GM12878 (cell line): ENCODE measurements at regions not wholly inside any gene's neighbourhood (a gene's known extent, or its start where the extent isn't known, plus 50 kb on each side); places are given as distances from the start of the nearest gene placed in this dataset.
A peak's percentile ranks its signal among the peaks of the same experiment; 100 is the strongest.

Source experiments
- ATAC-seq: fragments of 200-7000 bp; cut with Tn5 transposase; 3 replicates; pipeline ENCODE4 v1.9.1; 2020; ENCODE audit warnings: mild to moderate bottlenecking, moderate library complexity
- BruUV-seq: library from RNA; stranded (reverse); fragments of 400-500 nt; replicated peaks from 2 replicates; lab custom pipeline; 2021; lab: Mats Ljungman, UMichigan
- CTCF ChIA-PET: fragments of 300-600 bp; sonication (Branson Sonifier 250); formaldehyde crosslinking; extraction: SDS; loops from one replicate; lab custom pipeline; 2021; ENCODE audit warnings: inconsistent platforms; lab: Yijun Ruan, JAX
- POLR2A ChIA-PET: fragments of 350-600 bp; formaldehyde crosslinking; extraction: SDS; loops from one replicate; lab custom pipeline; 2021; ENCODE audit warnings: inconsistent platforms; lab: Charles Lee
- RAD21 ChIA-PET: fragments of 300-600 bp; sonication (Branson Sonifier 250); formaldehyde crosslinking; loops from one replicate; lab custom pipeline; 2023; ENCODE audit warnings: antibody characterized with exemption; ENCODE audit not compliant: unreplicated experiment; lab: Charles Lee
- SMC1A ChIA-PET: fragments of 300-600 bp; sonication (Branson Sonifier 250); formaldehyde crosslinking; loops from one replicate; lab custom pipeline; 2023; ENCODE audit not compliant: unreplicated experiment, uncharacterized antibody; lab: Charles Lee
- DNase-seq: peaks from one replicate; pipeline ENCODE4 v3.0.0-alpha.2; 2011; ENCODE audit warnings: low read depth, low spot score
- FAIRE-seq: peaks from 3 replicates; lab custom pipeline; 2011; peaks lifted over from hg19 to GRCh38; lab: Jason Lieb, UNC
- H2AFZ ChIP-seq: 2 replicates; pipeline ENCODE4 v1.6.0; 2011; ENCODE audit warnings: low read depth, low read length, control low read depth; ENCODE audit not compliant: control insufficient read depth
- H3K27ac ChIP-seq: 2 replicates; pipeline ENCODE4 v1.5.1; 2011; ENCODE audit warnings: control low read depth; ENCODE audit not compliant: control insufficient read depth, insufficient read depth
- H3K27me3 ChIP-seq, 2 experiments: replicated peaks in 1 of 2; 2 replicates each; pipeline versions ENCODE4 v1.6.0 to v1.6.1; 2011; ENCODE audit warnings: low read length in 1 of 2; ENCODE audit not compliant: control insufficient read depth in 2 of 2, insufficient read depth in 2 of 2
- H3K36me3 ChIP-seq, 2 experiments: 2 replicates each; pipeline ENCODE4 v1.5.1; 2011; ENCODE audit warnings: low read length in 1 of 2; ENCODE audit not compliant: control insufficient read depth in 2 of 2, insufficient read depth in 2 of 2
- H3K4me1 ChIP-seq: 2 replicates; pipeline ENCODE4 v1.6.1; 2011; ENCODE audit warnings: mild to moderate bottlenecking, low read length, moderate library complexity, mixed read lengths; ENCODE audit not compliant: control insufficient read depth, insufficient read depth
- H3K4me2 ChIP-seq: 2 replicates; pipeline ENCODE4 v1.6.0; 2011; ENCODE audit warnings: control low read depth; ENCODE audit not compliant: control insufficient read depth, insufficient read depth
- H3K4me3 ChIP-seq: fragments of 200-600 bp; sonication (generic); 2 replicates; pipeline ENCODE4 v1.5.1; 2016
- H3K79me2 ChIP-seq: 2 replicates; pipeline ENCODE4 v1.6.0; 2011; ENCODE audit warnings: low read length; ENCODE audit not compliant: control insufficient read depth, insufficient read depth
- H3K9ac ChIP-seq: 2 replicates; pipeline ENCODE4 v1.8.0; 2011; ENCODE audit warnings: low read length, control low read depth, mixed read lengths; ENCODE audit not compliant: control insufficient read depth, insufficient read depth
- H3K9me3 ChIP-seq: replicated peaks from 3 replicates; pipeline ENCODE4 v1.5.1; 2011; ENCODE audit warnings: mild to moderate bottlenecking, low read length; ENCODE audit not compliant: control insufficient read depth, insufficient read depth
- H4K20me1 ChIP-seq: 2 replicates; pipeline ENCODE4 v1.6.0; 2011; ENCODE audit not compliant: control insufficient read depth, insufficient read depth
- ATF3 ChIP-seq: IDR thresholded peaks from 2 replicates; pipeline ENCODE4 v1.6.1; 2011; ENCODE audit warnings: low read depth, mild to moderate bottlenecking, low read length, moderate library complexity, borderline replicate concordance; ENCODE audit errors: extremely low read depth
- BHLHE40 ChIP-seq, 2 experiments: fragments of 450-650 bp in 1 of 2; IDR thresholded peaks; 2 replicates each; pipeline ENCODE4 v1.6.1; 2011 to 2017; ENCODE audit warnings: low read depth in 2 of 2, borderline replicate concordance in 1 of 2, improper control_type of control experiment in 1 of 2, low read length in 1 of 2, mild to moderate bottlenecking in 1 of 2
- CBFB ChIP-seq: IDR thresholded peaks from 2 replicates; pipeline ENCODE4 v1.6.1; 2016; ENCODE audit warnings: antibody characterized with exemption, low read depth
- CREM ChIP-seq: IDR thresholded peaks from 2 replicates; pipeline ENCODE4 v1.6.1; 2014; ENCODE audit warnings: antibody characterized with exemption, low read depth
- E4F1 ChIP-seq: fragments of 450-650 bp; IDR thresholded peaks from 2 replicates; pipeline ENCODE4 v1.6.1; 2018; ENCODE audit warnings: borderline replicate concordance, mild to moderate bottlenecking; ENCODE audit not compliant: partially characterized antibody
- IKZF1 ChIP-seq: fragments of 450-650 bp; conservative IDR thresholded peaks from 2 replicates; pipeline ENCODE4 v1.6.1; 2017; ENCODE audit warnings: antibody characterized with exemption, mild to moderate bottlenecking
- NR2F1 ChIP-seq: fragments of 450-650 bp; conservative IDR thresholded peaks from 2 replicates; pipeline ENCODE4 v1.6.1; 2017; ENCODE audit warnings: mild to moderate bottlenecking
- RUNX3 ChIP-seq: IDR thresholded peaks from 2 replicates; pipeline ENCODE4 v1.6.1; 2012; ENCODE audit warnings: low read length, inconsistent platforms
- SIN3A ChIP-seq: IDR thresholded peaks from 2 replicates; pipeline ENCODE4 v1.6.1; 2012; ENCODE audit warnings: low read depth, low read length, improper control_type of control experiment
- SMAD1 ChIP-seq: fragments of 450-650 bp; IDR thresholded peaks from 2 replicates; pipeline ENCODE4 v1.6.1; 2018; ENCODE audit warnings: mild to moderate bottlenecking, low read depth; ENCODE audit not compliant: partially characterized antibody
- SP1 ChIP-seq: IDR thresholded peaks from one replicate; pipeline ENCODE4 v1.6.1; 2011; ENCODE audit warnings: low read depth, low read length
- SREBF2 ChIP-seq: IDR thresholded peaks from 2 replicates; pipeline ENCODE4 v1.6.1; 2012; ENCODE audit warnings: mild to moderate bottlenecking, low read length
- ZBTB33 ChIP-seq: fragments of 450-650 bp; IDR thresholded peaks from 2 replicates; pipeline ENCODE4 v1.6.1; 2017; ENCODE audit warnings: mild to moderate bottlenecking
- whole genome bisulfite sequencing: methylation state at CpG from one replicate; pipeline ENCODE4 v1.1.6; 2016; ENCODE audit warnings: low lambda C conversion rate; ENCODE audit not compliant: insufficient replicate concordance, insufficient coverage; ENCODE audit errors: missing lambda C conversion rate; 5-methylcytosine and 5-hydroxymethylcytosine counted together
- in situ Hi-C: fragments of 300-500 bp; cut with MboI; formaldehyde crosslinking; loops from 9 replicates; pipeline ENCODE4 v1.14.3; 2018; ENCODE audit warnings: mixed read lengths
- intact Hi-C: fragments of 100-400 bp; cut with micrococcal nuclease; formaldehyde crosslinking; loops from one replicate; pipeline ENCODE4 v1.14.2; 2022; ENCODE audit not compliant: unreplicated experiment

- no peak for TF ChIP-seq ATF3
These were observed 692.3 kb downstream of the RWDD3 start (continued) for GRCh38 chr1:95926331-95926730.

GRCh38 chr1:95927061-95927460 is 693.1 kb downstream of the RWDD3 start:
- intact Hi-C loops: no loop called here
- no peak for FAIRE-seq
- ChIA-PET POLR2A (no interaction called here), CTCF (no interaction called here), SMC1A (interaction anchor here (1.2 kb wide), 1 partner anchor 9 kb away, joined by 3 read pairs; no protein-coding TSS in a partner anchor), RAD21 (no interaction called here)
- Histone ChIP-seq H3K9me3 (no peaks in the 10 kb centered on the region), H3K36me3 (no peaks in the 10 kb centered on the region), H4K20me1 (no peaks in the 10 kb centered on the region), H3K79me2 (no peaks in the 10 kb centered on the region), H3K4me3 (no peak overlapping the region), H2AFZ (no peak overlapping the region), H3K27me3 (no peaks in the 10 kb centered on the region), H3K4me2 (no peak overlapping the region), H3K4me1 (no peaks in the 10 kb centered on the region), H3K27ac (no peak overlapping the region), H3K9ac (no peak overlapping the region)
- peak; percentile 72 for ATAC-seq
- in situ Hi-C loops: no loop called here
- TF ChIP-seq IKZF1 (peak; percentile 39; the same call in 1 of the 2 replicates), NR2F1 (peak; percentile 52; the same call in 1 of the 2 replicates), BHLHE40 (IDR thresholded peaks at IDR 0.05; ENCODE audit: borderline replicate concordance in 1 of 2, low read depth in 2 of 2, low read length in 1 of 2) (no peak), CREM (0 out of 2 replicates have a peak, but pooled peaks have one; percentile 20)
- 68% methylated on average over 3 of the region's 3 CpGs for WGBS
- DNase-seq: no peak
- BruUV-seq: no TSS peak

GRCh38 chr1:95935719-95936118 is 701.7 kb downstream of the RWDD3 start:
- no peaks in the 10 kb centered on the region for H3K4me1 ChIP-seq
- BruUV-seq: no TSS peak
- H4K20me1 ChIP-seq: no peaks in the 10 kb centered on the region
- H2AFZ ChIP-seq: no peak overlapping the region
- ATAC-seq: no peak
- ChIA-PET POLR2A (no interaction called here), SMC1A (no interaction called here), CTCF (no interaction called here), RAD21 (no interaction called here)
- H3K27ac ChIP-seq: no peak overlapping the region
- H3K27me3 ChIP-seq: no peaks in the 10 kb centered on the region
- no peak for DNase-seq
- intact Hi-C loops: no loop called here
- H3K4me2 ChIP-seq: no peak overlapping the region
- H3K9me3 ChIP-seq: no peaks in the 10 kb centered on the region
- H3K4me3 ChIP-seq: no peak overlapping the region
- H3K9ac ChIP-seq: no peak overlapping the region
- no peak for FAIRE-seq
- H3K79me2 ChIP-seq: no peaks in the 10 kb centered on the region
- in situ Hi-C loops: no loop called here
- WGBS: 0% methylated on average over 1 of the region's 1 CpG
- no peaks in the 10 kb centered on the region for H3K36me3 ChIP-seq
- TF ChIP-seq SP1 (no peak), CBFB (no peak), SIN3A (no peak), RUNX3 (no peak), SMAD1 (no peak), E4F1 (no peak), SREBF2 (no peak), ZBTB33 (no peak)
